ENCODE measurements at regions not wholly inside any gene's neighbourhood (a gene's known extent, or its start where the extent isn't known, plus 50 kb on each side); places are given as distances from the start of the nearest gene placed in this dataset.

- TF ChIP-seq, protein P1, sequence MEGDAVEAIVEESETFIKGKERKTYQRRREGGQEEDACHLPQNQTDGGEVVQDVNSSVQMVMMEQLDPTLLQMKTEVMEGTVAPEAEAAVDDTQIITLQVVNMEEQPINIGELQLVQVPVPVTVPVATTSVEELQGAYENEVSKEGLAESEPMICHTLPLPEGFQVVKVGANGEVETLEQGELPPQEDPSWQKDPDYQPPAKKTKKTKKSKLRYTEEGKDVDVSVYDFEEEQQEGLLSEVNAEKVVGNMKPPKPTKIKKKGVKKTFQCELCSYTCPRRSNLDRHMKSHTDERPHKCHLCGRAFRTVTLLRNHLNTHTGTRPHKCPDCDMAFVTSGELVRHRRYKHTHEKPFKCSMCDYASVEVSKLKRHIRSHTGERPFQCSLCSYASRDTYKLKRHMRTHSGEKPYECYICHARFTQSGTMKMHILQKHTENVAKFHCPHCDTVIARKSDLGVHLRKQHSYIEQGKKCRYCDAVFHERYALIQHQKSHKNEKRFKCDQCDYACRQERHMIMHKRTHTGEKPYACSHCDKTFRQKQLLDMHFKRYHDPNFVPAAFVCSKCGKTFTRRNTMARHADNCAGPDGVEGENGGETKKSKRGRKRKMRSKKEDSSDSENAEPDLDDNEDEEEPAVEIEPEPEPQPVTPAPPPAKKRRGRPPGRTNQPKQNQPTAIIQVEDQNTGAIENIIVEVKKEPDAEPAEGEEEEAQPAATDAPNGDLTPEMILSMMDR (IDR thresholded peaks at IDR 0.05 in 4 of 5, conservative IDR thresholded peaks at IDR 0.05 in 1 of 5) = no peak
- no peak for TF ChIP-seq POLR2A (IDR thresholded peaks at IDR 0.05)
Observed at GRCh38 chrX:95383778-95384177, 1300.9 kb upstream of the DIAPH2 start.
